Body of pancreas (tissue), 4 donors: ENCODE measurements at regions not wholly inside any gene's neighbourhood (a gene's known extent, or its start where the extent isn't known, plus 50 kb on each side); places are given as distances from the start of the nearest gene placed in this dataset.

Source experiments
- CTCF ChIP-seq, 7 experiments: fragments of 450-650 bp in 4 of 7; fragments of 200-600 bp in 3 of 7; sonication (generic) in 3 of 7; IDR thresholded peaks; one replicate each; pipeline ENCODE4 v1.5.1; 2016 to 2019; ENCODE audit warnings: antibody characterized with exemption in 7 of 7
- POLR2A ChIP-seq, 3 donors: fragments of 450-650 bp; IDR thresholded peaks; one replicate each; pipeline ENCODE4 v1.6.1; 2016; ENCODE audit warnings: antibody characterized with exemption in 3 of 3, mild to moderate bottlenecking in 2 of 3

- TF ChIP-seq POLR2A (IDR thresholded peaks at IDR 0.05) (no peak), CTCF (IDR thresholded peaks at IDR 0.05) (no peak)
Observed at GRCh38 chr3:69660631-69661030, 78.6 kb upstream of the MITF start.
